ENCODE measurements at regions not wholly inside any gene's neighbourhood (a gene's known extent, or its start where the extent isn't known, plus 50 kb on each side); places are given as distances from the start of the nearest gene placed in this dataset.

GRCh38 chr2:62593825-62594224 is 87.8 kb upstream of the TMEM17 start:
- TF ChIP-seq, protein P1, sequence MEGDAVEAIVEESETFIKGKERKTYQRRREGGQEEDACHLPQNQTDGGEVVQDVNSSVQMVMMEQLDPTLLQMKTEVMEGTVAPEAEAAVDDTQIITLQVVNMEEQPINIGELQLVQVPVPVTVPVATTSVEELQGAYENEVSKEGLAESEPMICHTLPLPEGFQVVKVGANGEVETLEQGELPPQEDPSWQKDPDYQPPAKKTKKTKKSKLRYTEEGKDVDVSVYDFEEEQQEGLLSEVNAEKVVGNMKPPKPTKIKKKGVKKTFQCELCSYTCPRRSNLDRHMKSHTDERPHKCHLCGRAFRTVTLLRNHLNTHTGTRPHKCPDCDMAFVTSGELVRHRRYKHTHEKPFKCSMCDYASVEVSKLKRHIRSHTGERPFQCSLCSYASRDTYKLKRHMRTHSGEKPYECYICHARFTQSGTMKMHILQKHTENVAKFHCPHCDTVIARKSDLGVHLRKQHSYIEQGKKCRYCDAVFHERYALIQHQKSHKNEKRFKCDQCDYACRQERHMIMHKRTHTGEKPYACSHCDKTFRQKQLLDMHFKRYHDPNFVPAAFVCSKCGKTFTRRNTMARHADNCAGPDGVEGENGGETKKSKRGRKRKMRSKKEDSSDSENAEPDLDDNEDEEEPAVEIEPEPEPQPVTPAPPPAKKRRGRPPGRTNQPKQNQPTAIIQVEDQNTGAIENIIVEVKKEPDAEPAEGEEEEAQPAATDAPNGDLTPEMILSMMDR (IDR thresholded peaks at IDR 0.05; ENCODE audit: unreplicated experiment): no peak
- H3K9me3 Mint-ChIP-seq (ENCODE audit: unreplicated experiment): no peaks in the 10 kb centered on the region
- no peak overlapping the region for H3K27ac Mint-ChIP-seq (ENCODE audit: unreplicated experiment)

DNA sequence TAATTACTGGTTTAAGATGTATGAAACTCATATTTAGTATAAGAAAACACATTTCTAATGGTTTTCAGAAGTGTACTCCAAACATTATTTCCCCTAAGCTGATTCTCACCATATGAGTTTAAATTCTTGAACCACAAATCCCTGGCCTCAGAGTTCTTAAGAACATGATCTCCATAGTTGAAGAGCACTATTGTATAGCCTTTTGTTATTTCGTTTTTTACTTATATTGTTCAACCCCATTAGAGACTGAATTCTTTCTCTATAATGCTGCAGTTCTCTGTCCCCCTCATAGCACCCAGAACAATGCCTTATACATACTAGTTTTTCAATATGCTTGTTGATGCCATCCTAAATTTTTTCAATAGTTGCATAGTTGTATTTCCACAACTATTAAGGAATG is 85.5 kb upstream of the TMEM17 start:
- TF ChIP-seq, protein P1 (IDR thresholded peaks at IDR 0.05; ENCODE audit: unreplicated experiment): no peak
- Mint-ChIP-seq H3K4me3 (ENCODE audit: unreplicated experiment) (no peak overlapping the region), H3K27ac (ENCODE audit: unreplicated experiment) (no peak overlapping the region), H3K36me3 (ENCODE audit: low read depth, unreplicated experiment) (no peaks in the 10 kb centered on the region), H3K27me3 (ENCODE audit: unreplicated experiment) (no peaks in the 10 kb centered on the region), H3K9me3 (ENCODE audit: unreplicated experiment) (no peaks in the 10 kb centered on the region), H3K4me1 (ENCODE audit: unreplicated experiment) (no peaks in the 10 kb centered on the region)
- no peak for DNase-seq (ENCODE audit: low spot score)

More at GRCh38 chr2:62593825-62594224, 87.8 kb upstream of the TMEM17 start:
- Mint-ChIP-seq H3K36me3 (ENCODE audit: low read depth, unreplicated experiment) (no peaks in the 10 kb centered on the region), H3K4me3 (ENCODE audit: unreplicated experiment) (no peak overlapping the region), H3K4me1 (ENCODE audit: unreplicated experiment) (no peaks in the 10 kb centered on the region), H3K27me3 (ENCODE audit: unreplicated experiment) (no peaks in the 10 kb centered on the region)
- no peak for DNase-seq (ENCODE audit: low spot score)

DNA sequence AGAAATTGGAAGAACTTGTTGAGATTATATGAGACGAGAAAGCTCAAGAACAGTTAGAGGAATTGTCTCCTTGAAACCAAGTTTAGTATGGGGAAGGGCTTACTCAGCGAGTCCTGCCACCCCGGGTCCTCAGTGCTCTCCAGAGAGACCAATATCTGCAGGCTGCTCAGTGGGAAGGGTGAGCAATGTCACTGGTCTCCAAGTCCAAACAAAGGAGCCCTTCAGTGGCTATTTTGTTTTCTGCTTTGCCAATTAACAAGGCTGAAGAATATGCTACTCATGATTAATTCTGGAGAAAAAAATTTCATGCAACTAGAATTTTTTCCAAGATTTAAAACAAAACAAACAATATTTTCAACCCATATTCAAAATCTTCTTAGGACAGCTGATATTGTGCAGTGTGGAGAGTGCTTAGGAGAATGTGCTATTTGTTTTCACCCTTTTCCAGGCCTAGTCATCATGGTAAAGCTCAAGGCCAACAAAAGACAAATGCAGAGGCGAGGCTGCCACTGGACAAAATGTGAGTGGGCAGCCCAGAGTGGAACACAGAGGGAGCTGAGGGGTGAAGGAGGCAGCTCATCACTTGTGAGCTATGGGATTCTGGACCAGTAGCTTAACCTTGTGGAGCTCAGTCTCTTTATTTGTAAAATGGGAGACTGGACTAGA is 83.8 kb upstream of the TMEM17 start:
- H3K27me3 Mint-ChIP-seq (ENCODE audit: unreplicated experiment): no peaks in the 10 kb centered on the region
- H3K4me1 Mint-ChIP-seq (ENCODE audit: unreplicated experiment): no peaks in the 10 kb centered on the region
- no peak overlapping the region for H3K27ac Mint-ChIP-seq (ENCODE audit: unreplicated experiment)
- no peaks in the 10 kb centered on the region for H3K9me3 Mint-ChIP-seq (ENCODE audit: unreplicated experiment)
- DNase-seq (ENCODE audit: low spot score): no peak
- TF ChIP-seq, protein P1 (IDR thresholded peaks at IDR 0.05; ENCODE audit: unreplicated experiment): no peak
- no peak overlapping the region for H3K4me3 Mint-ChIP-seq (ENCODE audit: unreplicated experiment)
- H3K36me3 Mint-ChIP-seq (ENCODE audit: low read depth, unreplicated experiment): no peaks in the 10 kb centered on the region

- no peak overlapping the region for H3K27ac Mint-ChIP-seq (ENCODE audit: unreplicated experiment)
- H3K9me3 Mint-ChIP-seq (ENCODE audit: unreplicated experiment): no peaks in the 10 kb centered on the region
- no peaks in the 10 kb centered on the region for H3K27me3 Mint-ChIP-seq (ENCODE audit: unreplicated experiment)
- H3K4me1 Mint-ChIP-seq (ENCODE audit: unreplicated experiment): no peaks in the 10 kb centered on the region
- no peak for DNase-seq (ENCODE audit: low spot score)
- TF ChIP-seq, protein P1 (IDR thresholded peaks at IDR 0.05; ENCODE audit: unreplicated experiment): no peak
- H3K36me3 Mint-ChIP-seq (ENCODE audit: low read depth, unreplicated experiment): no peaks in the 10 kb centered on the region
- no peak overlapping the region for H3K4me3 Mint-ChIP-seq (ENCODE audit: unreplicated experiment)
Observed at GRCh38 chr2:62587592-62587991, 81.6 kb upstream of the TMEM17 start.

DNA sequence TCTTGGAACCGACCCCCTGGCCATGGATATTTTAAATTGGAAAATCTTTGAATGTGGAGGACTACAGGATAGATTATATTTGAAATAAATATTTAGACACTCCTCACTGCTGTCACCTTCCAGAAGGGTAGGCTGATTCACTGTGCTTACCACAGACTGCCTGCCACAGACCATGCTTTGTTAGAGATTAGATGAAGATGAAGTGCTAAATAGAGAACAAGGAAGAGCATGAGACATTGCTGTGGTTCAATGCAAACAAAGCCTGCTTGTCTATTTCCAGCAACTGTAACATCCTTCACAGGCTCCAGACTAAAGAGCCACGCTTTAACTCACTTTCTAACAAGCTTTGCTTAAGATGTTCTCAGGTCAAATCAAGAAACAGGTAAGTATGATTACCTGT is 81.0 kb upstream of the TMEM17 start:
- TF ChIP-seq, protein P1 (IDR thresholded peaks at IDR 0.05; ENCODE audit: unreplicated experiment): no peak
- peaks cover 2% of the 10 kb centered on the region for H3K27me3 Mint-ChIP-seq (ENCODE audit: unreplicated experiment)
- no peak for DNase-seq (ENCODE audit: low spot score)
- no peaks in the 10 kb centered on the region for H3K4me1 Mint-ChIP-seq (ENCODE audit: unreplicated experiment)
- no peaks in the 10 kb centered on the region for H3K9me3 Mint-ChIP-seq (ENCODE audit: unreplicated experiment)
- H3K27ac Mint-ChIP-seq (ENCODE audit: unreplicated experiment): no peak overlapping the region
- no peaks in the 10 kb centered on the region for H3K36me3 Mint-ChIP-seq (ENCODE audit: low read depth, unreplicated experiment)
- no peak overlapping the region for H3K4me3 Mint-ChIP-seq (ENCODE audit: unreplicated experiment)
